Neuronal stem cell (in vitro differentiated cells): ENCODE measurements at regions not wholly inside any gene's neighbourhood (a gene's known extent, or its start where the extent isn't known, plus 50 kb on each side); places are given as distances from the start of the nearest gene placed in this dataset.

ENCODE experiments used
- DNase-seq: peaks from one replicate; pipeline ENCODE4 v3.0.0-alpha.2; 2013; ENCODE audit warnings: low spot score
- H2AFZ ChIP-seq: one replicate; pipeline ENCODE4 v1.6.1; 2013; ENCODE audit warnings: mild to moderate bottlenecking, low read length, inconsistent platforms
- H2AK5ac ChIP-seq: 2 replicates; pipeline ENCODE4 v1.6.1; 2013; ENCODE audit warnings: low read depth, mild to moderate bottlenecking, inconsistent platforms, low read length, moderate library complexity, mixed read lengths
- H2BK120ac ChIP-seq: 2 replicates; pipeline ENCODE4 v1.6.1; 2013; ENCODE audit warnings: low read depth, mild to moderate bottlenecking, inconsistent platforms, low read length, moderate library complexity, mixed read lengths
- H2BK12ac ChIP-seq: one replicate; pipeline ENCODE4 v1.6.1; 2013; ENCODE audit warnings: low read length, inconsistent platforms
- H2BK15ac ChIP-seq: 2 replicates; pipeline ENCODE4 v1.6.1; 2013; ENCODE audit warnings: mild to moderate bottlenecking, low read length, inconsistent platforms, mixed read lengths
- H2BK5ac ChIP-seq: one replicate; pipeline ENCODE4 v1.6.1; 2013; ENCODE audit warnings: inconsistent platforms, mild to moderate bottlenecking, low read length, moderate library complexity
- H3K14ac ChIP-seq: one replicate; pipeline ENCODE4 v1.6.1; 2013; ENCODE audit warnings: low read length, inconsistent platforms
- H3K18ac ChIP-seq: 2 replicates; pipeline ENCODE4 v1.6.1; 2013; ENCODE audit warnings: low read length, inconsistent platforms
- H3K23ac ChIP-seq: 2 replicates; pipeline ENCODE4 v1.6.1; 2013; ENCODE audit warnings: low read depth, mild to moderate bottlenecking, mixed read lengths, low read length, inconsistent platforms; ENCODE audit not compliant: poor library complexity
- H3K27ac ChIP-seq: replicated peaks from 3 replicates; pipeline ENCODE4 v1.5.1; 2013; ENCODE audit warnings: low read length, inconsistent platforms
- H3K27me3 ChIP-seq, 3 experiments: 2 replicates each; pipeline ENCODE4 v1.6.1; 2013; ENCODE audit warnings: low read length in 3 of 3, mild to moderate bottlenecking in 2 of 3, inconsistent platforms in 1 of 3, low read depth in 1 of 3, mixed read lengths in 1 of 3, moderate library complexity in 1 of 3; ENCODE audit not compliant: control insufficient read depth in 3 of 3, insufficient read depth in 3 of 3
- H3K36me3 ChIP-seq, 2 donors: replicated peaks in 1 of 2; 2 replicates each; pipeline ENCODE4 v1.6.1; 2013; ENCODE audit warnings: low read length in 2 of 2; ENCODE audit not compliant: control insufficient read depth in 2 of 2, insufficient read depth in 2 of 2
- H3K4ac ChIP-seq: 2 replicates; pipeline ENCODE4 v1.6.1; 2013; ENCODE audit warnings: inconsistent platforms, mild to moderate bottlenecking, low read length, moderate library complexity
- H3K4me1 ChIP-seq, 2 donors: 1 replicate in 1 of 2; 2 replicates in 1 of 2; pipeline ENCODE4 v1.6.1; 2013; ENCODE audit warnings: low read length in 2 of 2, low read depth in 1 of 2; ENCODE audit not compliant: control insufficient read depth in 2 of 2, insufficient read depth in 1 of 2
- H3K4me2 ChIP-seq: one replicate; pipeline ENCODE4 v1.6.1; 2013; ENCODE audit warnings: mild to moderate bottlenecking, low read length, inconsistent platforms; ENCODE audit not compliant: insufficient read depth, poor library complexity, severe bottlenecking
- H3K4me3 ChIP-seq, 2 donors: 2 replicates each; pipeline ENCODE4 v1.5.1; 2013; ENCODE audit warnings: low read length in 2 of 2, mild to moderate bottlenecking in 2 of 2, inconsistent platforms in 1 of 2, moderate library complexity in 1 of 2
- H3K79me1 ChIP-seq: one replicate; pipeline ENCODE4 v1.6.1; 2013; ENCODE audit warnings: low read depth, mild to moderate bottlenecking, inconsistent platforms, low read length, moderate library complexity
- H3K9ac ChIP-seq: one replicate; pipeline ENCODE4 v1.6.1; 2013; ENCODE audit warnings: mild to moderate bottlenecking, low read depth, low read length, inconsistent platforms; ENCODE audit not compliant: poor library complexity
- H3K9me3 ChIP-seq, 2 donors: replicated peaks in 1 of 2; 2 replicates each; pipeline versions ENCODE3 to v1.6.1; 2013; ENCODE audit warnings: low read length in 2 of 2, mild to moderate bottlenecking in 2 of 2, inconsistent platforms in 1 of 2, low read depth in 1 of 2, mixed read lengths in 1 of 2, moderate library complexity in 1 of 2; ENCODE audit not compliant: control insufficient read depth in 2 of 2, insufficient read depth in 1 of 2
- H4K8ac ChIP-seq: one replicate; pipeline ENCODE4 v1.6.1; 2013; ENCODE audit warnings: low read depth, mild to moderate bottlenecking, inconsistent platforms, low read length, moderate library complexity
- H4K91ac ChIP-seq: one replicate; pipeline ENCODE4 v1.6.1; 2013; ENCODE audit warnings: low read length, low read depth, mild to moderate bottlenecking, inconsistent platforms; ENCODE audit not compliant: poor library complexity
- WGBS, 2 donors: extraction: QIAGEN DNeasy Blood & Tissue Kit; methylation state at CpG; one replicate each; pipeline ENCODE4 v1.1.7; 2013; ENCODE audit warnings: missing lambda C conversion rate in 2 of 2, mixed read lengths in 1 of 2; ENCODE audit not compliant: insufficient read length in 2 of 2, insufficient replicate concordance in 1 of 2; ENCODE audit errors: extremely low coverage in 2 of 2; 5-methylcytosine and 5-hydroxymethylcytosine counted together

DNA sequence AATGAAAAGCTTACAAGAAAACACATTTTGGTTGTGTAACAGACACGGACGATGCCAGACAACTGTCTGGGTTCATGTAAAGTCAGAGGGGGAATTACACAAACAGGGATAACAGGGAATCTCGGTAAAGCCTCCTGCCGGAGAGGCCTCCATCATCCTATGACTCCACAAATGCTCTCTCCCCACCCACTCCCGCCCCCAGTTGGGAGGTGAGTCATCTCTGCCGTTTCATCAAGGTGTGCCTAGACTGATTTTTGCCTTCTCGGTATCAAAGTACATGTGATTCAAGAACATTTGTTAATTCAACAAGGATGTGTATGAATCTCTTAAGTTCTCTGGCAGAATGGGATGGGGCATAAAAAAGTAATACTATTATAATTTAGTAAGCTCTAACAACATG lies 304.9 kb upstream of the PRDM1 start:
- Histone ChIP-seq H2BK15ac (no peak overlapping the region), H2BK120ac (no peak overlapping the region), H3K9ac (no peak overlapping the region), H3K4me1 (no peaks in the 10 kb centered on the region), H4K8ac (no peak overlapping the region), H3K4me2 (no peak overlapping the region), H4K91ac (no peak overlapping the region), H3K4me3 (no peak overlapping the region), H3K4ac (no peak overlapping the region), H2AK5ac (no peak overlapping the region), H3K9me3 (no peaks in the 10 kb centered on the region), H3K36me3 (no peaks in the 10 kb centered on the region), H3K14ac (no peak overlapping the region), H2BK5ac (no peak overlapping the region), H3K27ac (no peak overlapping the region), H2BK12ac (no peak overlapping the region), H2AFZ (no peak overlapping the region), H3K27me3 (no peaks in the 10 kb centered on the region), H3K18ac (no peak overlapping the region), H3K79me1 (no peaks in the 10 kb centered on the region), H3K23ac (no peak overlapping the region)
- no peak for DNase-seq
- WGBS, 2 donors = no CpG with 5 or more reads among the region's 7 CpGs

GRCh38 chr6:105780146-105780860 lies 305.8 kb upstream of the PRDM1 start:
- Histone ChIP-seq H3K9ac (no peak overlapping the region), H3K4me2 (no peak overlapping the region), H3K79me1 (no peaks in the 10 kb centered on the region), H3K27ac (no peak overlapping the region), H2BK120ac (no peak overlapping the region), H3K4me3 (no peak overlapping the region), H2BK15ac (no peak overlapping the region), H4K8ac (no peak overlapping the region), H2AK5ac (no peak overlapping the region), H3K23ac (no peak overlapping the region), H2AFZ (no peak overlapping the region), H3K4ac (no peak overlapping the region), H3K9me3 (peaks cover 0 to 1% of the 10 kb centered on the region in 2 donors), H3K4me1 (no peaks in the 10 kb centered on the region), H3K18ac (no peak overlapping the region), H4K91ac (no peak overlapping the region), H3K36me3 (no peaks in the 10 kb centered on the region), H3K27me3 (no peaks in the 10 kb centered on the region), H3K14ac (no peak overlapping the region), H2BK12ac (no peak overlapping the region), H2BK5ac (no peak overlapping the region)
- no CpG with 5 or more reads among the region's 12 CpGs for WGBS, 2 donors
- no peak for DNase-seq

- no peak overlapping the region for H2AFZ ChIP-seq
- no CpG with 5 or more reads among the region's 5 CpGs for WGBS, 2 donors
- no peak overlapping the region for H3K18ac ChIP-seq
- H2BK5ac ChIP-seq = no peak overlapping the region
- H3K9ac ChIP-seq = no peak overlapping the region
- no peaks in the 10 kb centered on the region for H3K79me1 ChIP-seq
- H3K27ac ChIP-seq = no peak overlapping the region
- H2AK5ac ChIP-seq = no peak overlapping the region
- H4K8ac ChIP-seq = no peak overlapping the region
- H4K91ac ChIP-seq = no peak overlapping the region
- H3K4me2 ChIP-seq = no peak overlapping the region
- H3K14ac ChIP-seq = no peak overlapping the region
- no peaks in the 10 kb centered on the region for H3K27me3 ChIP-seq
- no peak overlapping the region for H3K23ac ChIP-seq
- no peak overlapping the region for H2BK12ac ChIP-seq
- no peak for DNase-seq
- no peaks in the 10 kb centered on the region for H3K4me1 ChIP-seq
- H2BK120ac ChIP-seq = no peak overlapping the region
- H3K4ac ChIP-seq = no peak overlapping the region
- peaks cover 0 to 2% of the 10 kb centered on the region in 2 donors for H3K9me3 ChIP-seq
- H3K4me3 ChIP-seq = no peak overlapping the region
- H2BK15ac ChIP-seq = no peak overlapping the region
- H3K36me3 ChIP-seq = no peaks in the 10 kb centered on the region
Measured at GRCh38 chr6:105779110-105779509, 307.0 kb upstream of the PRDM1 start.

GRCh38 chr6:105775095-105775494 lies 311.0 kb upstream of the PRDM1 start:
- Histone ChIP-seq H3K14ac (no peak overlapping the region), H3K79me1 (no peaks in the 10 kb centered on the region), H2BK12ac (no peak overlapping the region), H2BK120ac (no peak overlapping the region), H3K4me1 (no peaks in the 10 kb centered on the region), H3K27me3 (no peaks in the 10 kb centered on the region), H4K8ac (no peak overlapping the region), H2BK5ac (no peak overlapping the region), H3K27ac (no peak overlapping the region), H3K4ac (no peak overlapping the region), H3K23ac (no peak overlapping the region), H2AK5ac (no peak overlapping the region), H2AFZ (no peak overlapping the region), H3K18ac (no peak overlapping the region), H3K36me3 (no peaks in the 10 kb centered on the region), H2BK15ac (no peak overlapping the region), H3K4me3 (no peak overlapping the region), H3K4me2 (no peak overlapping the region), H3K9ac (no peak overlapping the region), H3K9me3 (peaks cover 0 to 2% of the 10 kb centered on the region in 2 donors), H4K91ac (no peak overlapping the region)
- no CpG with 5 or more reads among the region's 1 CpG for WGBS, 2 donors
- no peak for DNase-seq
